GM21423 (cell line): ENCODE measurements at regions not wholly inside any gene's neighbourhood (a gene's known extent, or its start where the extent isn't known, plus 50 kb on each side); places are given as distances from the start of the nearest gene placed in this dataset.
"Not testable (repeated sequence)": the region's sequence is repeated elsewhere in the genome, so short reads cannot be mapped to it uniquely, and the experiment has no call there.

Experiments
- ATAC-seq: cut with Tn5 transposase; IDR thresholded peaks from one replicate; pipeline ENCODE4 v1.9.1; 2021; ENCODE audit warnings: mild to moderate bottlenecking, moderate library complexity; ENCODE audit not compliant: unreplicated experiment

GRCh38 chr18:42305869-42306593 is 351.0 kb downstream of the PIK3C3 start:
- ATAC-seq: no peak

- ATAC-seq: no peak
These were observed 351.6 kb downstream of the PIK3C3 start for GRCh38 chr18:42306594-42306980.

GRCh38 chr18:42310956-42311355 is 355.9 kb downstream of the PIK3C3 start:
- ATAC-seq: no peak

GRCh38 chr18:42326752-42327151 is 371.7 kb downstream of the PIK3C3 start:
- no peak for ATAC-seq

- no peak for ATAC-seq
These were observed 373.9 kb downstream of the PIK3C3 start for GRCh38 chr18:42328931-42329330.

GRCh38 chr18:42330296-42330695 is 375.3 kb downstream of the PIK3C3 start:
- ATAC-seq: no peak

- ATAC-seq: no peak
These were observed 378.5 kb downstream of the PIK3C3 start for GRCh38 chr18:42333558-42333957.

GRCh38 chr18:42334931-42335330 is 379.9 kb downstream of the PIK3C3 start:
- ATAC-seq: no peak

- ATAC-seq: no peak
These were observed 381.1 kb downstream of the PIK3C3 start for GRCh38 chr18:42336139-42336538.

- ATAC-seq: not testable (repeated sequence)
These were observed 382.3 kb downstream of the PIK3C3 start for GRCh38 chr18:42337337-42337736.

- no peak for ATAC-seq
These were observed 383.6 kb downstream of the PIK3C3 start for GRCh38 chr18:42338683-42339082.

GRCh38 chr18:42339372-42339771 is 384.3 kb downstream of the PIK3C3 start:
- ATAC-seq: no peak

- ATAC-seq: no peak
These were observed 385.5 kb downstream of the PIK3C3 start for GRCh38 chr18:42340423-42341009.

- ATAC-seq: no peak
These were observed 386.4 kb downstream of the PIK3C3 start for GRCh38 chr18:42341423-42341822.

- no peak for ATAC-seq
These were observed 393.7 kb downstream of the PIK3C3 start for GRCh38 chr18:42348722-42349121.

GRCh38 chr18:42351455-42351854 is 396.4 kb downstream of the PIK3C3 start:
- ATAC-seq: no peak

GRCh38 chr18:42360716-42361115 is 405.7 kb downstream of the PIK3C3 start:
- no peak for ATAC-seq

GRCh38 chr18:42363446-42364441 is 408.7 kb downstream of the PIK3C3 start:
- ATAC-seq: no peak

- no peak for ATAC-seq
These were observed 409.7 kb downstream of the PIK3C3 start for GRCh38 chr18:42364766-42365165.

GRCh38 chr18:42365591-42365990 is 410.6 kb downstream of the PIK3C3 start:
- ATAC-seq: no peak

GRCh38 chr18:42373584-42373983 is 418.6 kb downstream of the PIK3C3 start:
- no peak for ATAC-seq

- ATAC-seq: no peak
These were observed 419.9 kb downstream of the PIK3C3 start for GRCh38 chr18:42374961-42375360.
